ENCODE measurements at regions not wholly inside any gene's neighbourhood (a gene's known extent, or its start where the extent isn't known, plus 50 kb on each side); places are given as distances from the start of the nearest gene placed in this dataset.

- no peak overlapping the region for H3K4me3 ChIP-seq (ENCODE audit: low read depth, low read length)
- no peak for DNase-seq (ENCODE audit: low read depth)
- TF ChIP-seq, protein P1, sequence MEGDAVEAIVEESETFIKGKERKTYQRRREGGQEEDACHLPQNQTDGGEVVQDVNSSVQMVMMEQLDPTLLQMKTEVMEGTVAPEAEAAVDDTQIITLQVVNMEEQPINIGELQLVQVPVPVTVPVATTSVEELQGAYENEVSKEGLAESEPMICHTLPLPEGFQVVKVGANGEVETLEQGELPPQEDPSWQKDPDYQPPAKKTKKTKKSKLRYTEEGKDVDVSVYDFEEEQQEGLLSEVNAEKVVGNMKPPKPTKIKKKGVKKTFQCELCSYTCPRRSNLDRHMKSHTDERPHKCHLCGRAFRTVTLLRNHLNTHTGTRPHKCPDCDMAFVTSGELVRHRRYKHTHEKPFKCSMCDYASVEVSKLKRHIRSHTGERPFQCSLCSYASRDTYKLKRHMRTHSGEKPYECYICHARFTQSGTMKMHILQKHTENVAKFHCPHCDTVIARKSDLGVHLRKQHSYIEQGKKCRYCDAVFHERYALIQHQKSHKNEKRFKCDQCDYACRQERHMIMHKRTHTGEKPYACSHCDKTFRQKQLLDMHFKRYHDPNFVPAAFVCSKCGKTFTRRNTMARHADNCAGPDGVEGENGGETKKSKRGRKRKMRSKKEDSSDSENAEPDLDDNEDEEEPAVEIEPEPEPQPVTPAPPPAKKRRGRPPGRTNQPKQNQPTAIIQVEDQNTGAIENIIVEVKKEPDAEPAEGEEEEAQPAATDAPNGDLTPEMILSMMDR (IDR thresholded peaks at IDR 0.05; ENCODE audit: insufficient read depth, low read length): no peak
Measured at GRCh38 chr2:12194968-12195367, 448.5 kb downstream of the LPIN1 start.

GRCh38 chr2:12196495-12196894 lies 450.1 kb downstream of the LPIN1 start:
- TF ChIP-seq, protein P1 (IDR thresholded peaks at IDR 0.05; ENCODE audit: insufficient read depth, low read length): no peak
- no peak overlapping the region for H3K4me3 ChIP-seq (ENCODE audit: low read depth, low read length)
- DNase-seq (ENCODE audit: low read depth): no peak

GRCh38 chr2:12197133-12197532 lies 450.7 kb downstream of the LPIN1 start:
- H3K4me3 ChIP-seq (ENCODE audit: low read depth, low read length): no peak overlapping the region
- no peak for DNase-seq (ENCODE audit: low read depth)
- TF ChIP-seq, protein P1 (IDR thresholded peaks at IDR 0.05; ENCODE audit: insufficient read depth, low read length): no peak

DNA sequence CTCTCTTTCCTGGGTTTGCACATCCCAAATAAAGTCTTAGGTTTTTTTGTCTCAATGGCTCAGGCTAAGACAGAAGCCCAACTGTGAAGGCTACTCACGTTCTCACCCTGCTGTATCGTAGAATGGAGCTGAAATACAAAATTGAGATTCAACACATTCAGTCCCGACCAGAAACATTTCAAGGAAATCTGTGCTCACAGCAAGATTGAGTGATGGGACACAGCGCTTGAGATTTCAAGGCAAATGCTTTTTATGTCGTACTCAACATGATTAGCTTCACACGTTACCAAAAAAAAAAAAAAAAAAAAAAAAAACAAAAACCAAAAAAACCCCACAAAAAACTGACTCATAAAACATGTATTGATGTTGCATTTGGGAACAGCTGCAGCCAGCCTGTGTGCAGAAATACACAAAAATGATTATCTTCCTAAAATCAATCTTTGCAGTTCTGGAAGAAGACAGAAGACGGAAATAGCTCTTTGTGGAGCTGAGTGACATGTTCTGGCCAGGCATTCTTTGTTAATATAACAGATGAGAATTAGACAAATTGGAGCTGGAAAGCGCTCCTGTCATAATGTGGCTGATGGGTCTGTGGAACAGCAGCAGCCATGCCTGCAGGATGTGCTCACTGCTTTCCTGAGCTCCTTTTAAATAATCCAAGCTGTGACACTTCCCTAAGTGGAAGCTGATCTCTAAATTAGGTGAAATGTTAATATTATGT lies 453.2 kb downstream of the LPIN1 start:
- TF ChIP-seq, protein P1 (IDR thresholded peaks at IDR 0.05; ENCODE audit: insufficient read depth, low read length): no peak
- no peak overlapping the region for H3K4me3 ChIP-seq (ENCODE audit: low read depth, low read length)
- DNase-seq (ENCODE audit: low read depth): no peak

DNA sequence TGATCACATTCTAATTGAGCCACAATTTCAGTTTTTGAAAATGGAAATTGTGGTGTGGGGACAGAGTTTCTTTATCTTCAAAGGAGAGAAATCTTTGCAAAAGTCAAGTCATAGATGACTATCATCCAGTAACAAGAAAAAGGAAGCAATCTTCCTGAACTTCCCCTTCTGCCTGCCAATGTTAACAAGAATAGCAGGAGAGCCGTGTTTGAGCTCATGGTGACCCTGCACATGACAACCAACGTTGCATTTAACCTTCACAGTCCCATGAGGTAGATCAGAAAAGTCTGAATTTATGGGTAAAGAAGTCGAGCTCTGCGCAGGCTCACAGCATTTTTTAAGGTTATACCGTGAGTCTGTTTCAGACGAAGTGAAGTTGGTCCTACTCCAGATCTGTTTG lies 454.9 kb downstream of the LPIN1 start:
- H3K4me3 ChIP-seq (ENCODE audit: low read depth, low read length): no peak overlapping the region
- TF ChIP-seq, protein P1 (IDR thresholded peaks at IDR 0.05; ENCODE audit: insufficient read depth, low read length): no peak
- DNase-seq (ENCODE audit: low read depth): no peak

DNA sequence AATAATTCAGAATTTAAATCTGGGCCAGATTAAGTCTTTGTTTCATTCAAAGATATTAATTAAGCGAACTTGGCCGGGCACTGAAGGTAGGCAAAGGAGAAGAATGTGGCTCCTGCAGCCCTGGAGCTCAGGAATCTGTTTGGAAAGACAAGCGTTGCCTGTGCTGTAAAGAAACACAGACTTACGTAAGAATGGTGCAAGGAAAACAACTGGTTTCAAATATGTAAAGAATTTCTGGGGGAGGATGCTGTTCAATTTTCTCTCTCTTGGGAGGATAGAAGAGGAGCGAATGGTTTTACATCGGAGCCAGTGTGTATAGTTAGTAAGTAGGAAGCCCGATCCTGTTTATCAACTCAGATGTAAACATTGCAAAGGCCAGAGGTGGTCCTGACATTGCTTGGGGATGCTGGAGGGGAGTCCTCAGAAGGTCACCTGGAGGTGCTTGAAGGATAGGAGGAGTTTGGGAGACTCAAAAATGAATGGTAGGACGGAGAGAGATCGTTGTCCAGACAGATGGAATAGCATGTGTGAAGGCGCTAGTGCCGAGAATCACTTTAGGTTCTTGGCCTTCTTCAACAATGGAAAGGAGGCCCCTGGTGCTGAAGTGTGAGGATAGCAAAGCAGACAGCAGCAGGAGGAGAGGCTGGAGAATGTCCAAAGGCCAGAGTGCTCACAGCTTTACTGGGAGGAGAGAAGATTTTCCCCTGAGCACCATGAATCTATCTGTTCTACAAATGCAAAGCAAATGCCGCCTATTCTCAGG lies 456.1 kb downstream of the LPIN1 start:
- H3K4me3 ChIP-seq (ENCODE audit: low read depth, low read length): no peak overlapping the region
- DNase-seq (ENCODE audit: low read depth): peak; percentile 21
- TF ChIP-seq, protein P1 (IDR thresholded peaks at IDR 0.05; ENCODE audit: insufficient read depth, low read length): no peak
